WTC11 (cell line): ENCODE measurements at regions not wholly inside any gene's neighbourhood (a gene's known extent, or its start where the extent isn't known, plus 50 kb on each side); places are given as distances from the start of the nearest gene placed in this dataset.

ENCODE experiments used
- ATAC-seq: fragments of 200-7000 bp; cut with Tn5 transposase; 2 replicates; pipeline ENCODE4 v1.10.0; 2021; ENCODE audit warnings: mild to moderate bottlenecking, moderate library complexity
- CTCF ChIA-PET: fragments of 300-600 bp; sonication (Branson Sonifier 250); formaldehyde crosslinking; loops from one replicate; lab custom pipeline; 2021; ENCODE audit warnings: antibody characterized with exemption; lab: Charles Lee
- POLR2A ChIA-PET: fragments of 350-600 bp; sonication (Branson Sonifier 250); formaldehyde crosslinking; loops from one replicate; lab custom pipeline; 2021; ENCODE audit warnings: antibody characterized with exemption; lab: Charles Lee
- DNase-seq: peaks from one replicate; pipeline ENCODE4 v3.0.0; 2021; ENCODE audit warnings: low spot score
- H3K27ac Mint-ChIP-seq: 2 replicates; pipeline ENCODE4 v1.8.0; 2021; ENCODE audit warnings: mixed read lengths
- H3K27me3 Mint-ChIP-seq: 2 replicates; pipeline ENCODE4 v1.8.0; 2021; ENCODE audit warnings: low read depth, mild to moderate bottlenecking, moderate library complexity, mixed read lengths
- H3K36me3 Mint-ChIP-seq: 2 replicates; pipeline ENCODE4 v1.8.0; 2021; ENCODE audit warnings: mixed read lengths
- H3K4me1 Mint-ChIP-seq: 2 replicates; pipeline ENCODE4 v1.8.0; 2022; ENCODE audit warnings: mixed read lengths
- H3K4me3 Mint-ChIP-seq: 2 replicates; pipeline ENCODE4 v1.8.0; 2021; ENCODE audit warnings: mild to moderate bottlenecking, moderate library complexity, mixed read lengths
- H3K9me3 Mint-ChIP-seq: 2 replicates; pipeline ENCODE4 v1.8.0; 2021; ENCODE audit warnings: mixed read lengths
- ATF1 ChIP-seq: sonication (generic); formaldehyde crosslinking; IDR thresholded peaks from 2 replicates; pipeline ENCODE4 v1.8.1; 2023; ENCODE audit warnings: mild to moderate bottlenecking, moderate library complexity, missing genetic modification reagents
- ESRRA ChIP-seq: sonication (generic); formaldehyde crosslinking; IDR thresholded peaks from 2 replicates; pipeline ENCODE4 v1.8.1; 2022; ENCODE audit warnings: mild to moderate bottlenecking, missing genetic modification reagents, borderline replicate concordance
- GABPB1 ChIP-seq: sonication (generic); formaldehyde crosslinking; IDR thresholded peaks from 2 replicates; pipeline ENCODE4 v1.8.1; 2023; ENCODE audit warnings: mild to moderate bottlenecking, missing genetic modification reagents
- JUN ChIP-seq: sonication (generic); formaldehyde crosslinking; IDR thresholded peaks from 2 replicates; pipeline ENCODE4 v1.8.0; 2023; ENCODE audit warnings: mild to moderate bottlenecking, missing genetic modification reagents
- NFATC4 ChIP-seq: fragments of 250-450 bp; sonication (Bioruptor Pico); IDR thresholded peaks from 2 replicates; pipeline ENCODE4 v1.9.0; 2021; ENCODE audit warnings: mild to moderate bottlenecking
- SMAD4 ChIP-seq: sonication (generic); formaldehyde crosslinking; IDR thresholded peaks from 2 replicates; pipeline ENCODE4 v1.8.0; 2022; ENCODE audit warnings: mild to moderate bottlenecking, missing genetic modification reagents
- SOX15 ChIP-seq: fragments of 250-450 bp; sonication (Bioruptor Pico); IDR thresholded peaks from 2 replicates; pipeline ENCODE4 v1.9.0; 2021; ENCODE audit warnings: mild to moderate bottlenecking
- ZNF219 ChIP-seq: sonication (generic); formaldehyde crosslinking; IDR thresholded peaks from 2 replicates; pipeline ENCODE4 v1.8.0; 2023; ENCODE audit warnings: missing genetic modification reagents, mild to moderate bottlenecking, borderline replicate concordance
- ZNF263 ChIP-seq: sonication (generic); formaldehyde crosslinking; IDR thresholded peaks from 2 replicates; pipeline ENCODE4 v1.8.1; 2022; ENCODE audit warnings: low read depth, mild to moderate bottlenecking, moderate library complexity, missing genetic modification reagents
- ZNF396 ChIP-seq: fragments of 250-450 bp; sonication (Bioruptor Pico); IDR thresholded peaks from 2 replicates; pipeline ENCODE4 v1.8.0; 2021; ENCODE audit warnings: mild to moderate bottlenecking, moderate library complexity, borderline replicate concordance
- ZNF416 ChIP-seq: fragments of 250-450 bp; sonication (Bioruptor Pico); IDR thresholded peaks from 2 replicates; pipeline ENCODE4 v1.9.0; 2021; ENCODE audit warnings: mild to moderate bottlenecking, inconsistent platforms
- ZNF423 ChIP-seq: fragments of 250-450 bp; sonication (Bioruptor Pico); IDR thresholded peaks from 2 replicates; pipeline ENCODE4 v2.1.2; 2022; ENCODE audit warnings: mild to moderate bottlenecking, moderate library complexity
- TF ChIP-seq, protein P1 (sequence below): sonication (generic); formaldehyde crosslinking; IDR thresholded peaks from 2 replicates; pipeline ENCODE4 v1.8.0; 2023; ENCODE audit warnings: missing genetic modification reagents, mild to moderate bottlenecking, borderline replicate concordance
- TF ChIP-seq, protein P2 (sequence below): sonication (generic); formaldehyde crosslinking; IDR thresholded peaks from 2 replicates; pipeline ENCODE4 v1.8.1; 2023; ENCODE audit warnings: mild to moderate bottlenecking, missing genetic modification reagents, moderate library complexity
- TF ChIP-seq, protein P3 (sequence below): sonication (generic); formaldehyde crosslinking; IDR thresholded peaks from 2 replicates; pipeline ENCODE4 v1.8.1; 2023; ENCODE audit warnings: mild to moderate bottlenecking, missing genetic modification reagents
- TF ChIP-seq, protein P4 (sequence below): fragments of 250-450 bp; sonication (Bioruptor Pico); IDR thresholded peaks from 2 replicates; pipeline ENCODE4 v1.8.0; 2021; ENCODE audit warnings: mild to moderate bottlenecking
- TF ChIP-seq, protein P5 (sequence below): sonication (generic); formaldehyde crosslinking; IDR thresholded peaks from 2 replicates; pipeline ENCODE4 v1.8.0; 2023; ENCODE audit warnings: missing genetic modification reagents

DNA sequence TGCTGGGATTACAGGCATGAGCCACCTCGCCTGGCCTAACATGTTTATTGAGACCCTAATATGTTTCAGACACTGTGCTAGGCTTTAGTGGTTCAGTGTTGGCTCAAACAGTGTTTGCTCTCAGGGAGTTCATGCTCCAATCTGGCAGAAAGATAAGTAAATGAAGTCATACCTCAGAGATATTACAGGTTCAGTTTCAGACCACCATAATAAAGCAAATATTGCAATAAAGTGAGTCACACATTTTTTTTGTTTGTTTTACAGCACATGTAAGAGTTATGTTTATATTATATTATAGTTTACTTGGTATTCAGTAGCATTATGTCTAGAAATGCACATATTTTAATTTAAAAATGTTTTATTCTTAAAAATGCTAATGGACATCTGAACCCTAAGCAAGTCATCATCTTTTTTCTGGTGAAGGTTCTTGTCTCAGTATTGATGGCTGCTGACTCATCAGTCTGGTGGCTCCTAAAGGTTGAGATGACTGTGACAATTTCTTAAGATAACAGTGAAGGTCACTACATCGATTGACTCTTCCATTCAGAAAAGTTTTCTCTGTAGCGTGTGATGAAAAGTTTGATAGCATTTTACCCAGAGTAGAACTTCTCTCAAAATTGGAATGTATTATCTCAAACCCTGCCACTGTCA, 243.0 kb upstream of the ANO5 start:
- TF ChIP-seq ATF1 (CRISPR knock-in tag) (no peak), ZNF416 (CRISPR knock-in tag) (no peak), SOX15 (CRISPR knock-in tag) (no peak), ZNF396 (CRISPR knock-in tag) (no peak), ESRRA (CRISPR knock-in tag) (no peak), NFATC4 (CRISPR knock-in tag) (no peak), ZNF219 (CRISPR knock-in tag) (no peak)
- TF ChIP-seq, protein P1, sequence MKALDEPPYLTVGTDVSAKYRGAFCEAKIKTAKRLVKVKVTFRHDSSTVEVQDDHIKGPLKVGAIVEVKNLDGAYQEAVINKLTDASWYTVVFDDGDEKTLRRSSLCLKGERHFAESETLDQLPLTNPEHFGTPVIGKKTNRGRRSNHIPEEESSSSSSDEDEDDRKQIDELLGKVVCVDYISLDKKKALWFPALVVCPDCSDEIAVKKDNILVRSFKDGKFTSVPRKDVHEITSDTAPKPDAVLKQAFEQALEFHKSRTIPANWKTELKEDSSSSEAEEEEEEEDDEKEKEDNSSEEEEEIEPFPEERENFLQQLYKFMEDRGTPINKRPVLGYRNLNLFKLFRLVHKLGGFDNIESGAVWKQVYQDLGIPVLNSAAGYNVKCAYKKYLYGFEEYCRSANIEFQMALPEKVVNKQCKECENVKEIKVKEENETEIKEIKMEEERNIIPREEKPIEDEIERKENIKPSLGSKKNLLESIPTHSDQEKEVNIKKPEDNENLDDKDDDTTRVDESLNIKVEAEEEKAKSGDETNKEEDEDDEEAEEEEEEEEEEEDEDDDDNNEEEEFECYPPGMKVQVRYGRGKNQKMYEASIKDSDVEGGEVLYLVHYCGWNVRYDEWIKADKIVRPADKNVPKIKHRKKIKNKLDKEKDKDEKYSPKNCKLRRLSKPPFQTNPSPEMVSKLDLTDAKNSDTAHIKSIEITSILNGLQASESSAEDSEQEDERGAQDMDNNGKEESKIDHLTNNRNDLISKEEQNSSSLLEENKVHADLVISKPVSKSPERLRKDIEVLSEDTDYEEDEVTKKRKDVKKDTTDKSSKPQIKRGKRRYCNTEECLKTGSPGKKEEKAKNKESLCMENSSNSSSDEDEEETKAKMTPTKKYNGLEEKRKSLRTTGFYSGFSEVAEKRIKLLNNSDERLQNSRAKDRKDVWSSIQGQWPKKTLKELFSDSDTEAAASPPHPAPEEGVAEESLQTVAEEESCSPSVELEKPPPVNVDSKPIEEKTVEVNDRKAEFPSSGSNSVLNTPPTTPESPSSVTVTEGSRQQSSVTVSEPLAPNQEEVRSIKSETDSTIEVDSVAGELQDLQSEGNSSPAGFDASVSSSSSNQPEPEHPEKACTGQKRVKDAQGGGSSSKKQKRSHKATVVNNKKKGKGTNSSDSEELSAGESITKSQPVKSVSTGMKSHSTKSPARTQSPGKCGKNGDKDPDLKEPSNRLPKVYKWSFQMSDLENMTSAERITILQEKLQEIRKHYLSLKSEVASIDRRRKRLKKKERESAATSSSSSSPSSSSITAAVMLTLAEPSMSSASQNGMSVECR, result no peak
- TF ChIP-seq, protein P2, sequence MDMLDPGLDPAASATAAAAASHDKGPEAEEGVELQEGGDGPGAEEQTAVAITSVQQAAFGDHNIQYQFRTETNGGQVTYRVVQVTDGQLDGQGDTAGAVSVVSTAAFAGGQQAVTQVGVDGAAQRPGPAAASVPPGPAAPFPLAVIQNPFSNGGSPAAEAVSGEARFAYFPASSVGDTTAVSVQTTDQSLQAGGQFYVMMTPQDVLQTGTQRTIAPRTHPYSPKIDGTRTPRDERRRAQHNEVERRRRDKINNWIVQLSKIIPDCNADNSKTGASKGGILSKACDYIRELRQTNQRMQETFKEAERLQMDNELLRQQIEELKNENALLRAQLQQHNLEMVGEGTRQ (CRISPR knock-in tag), result no peak
- TF ChIP-seq, protein P3, sequence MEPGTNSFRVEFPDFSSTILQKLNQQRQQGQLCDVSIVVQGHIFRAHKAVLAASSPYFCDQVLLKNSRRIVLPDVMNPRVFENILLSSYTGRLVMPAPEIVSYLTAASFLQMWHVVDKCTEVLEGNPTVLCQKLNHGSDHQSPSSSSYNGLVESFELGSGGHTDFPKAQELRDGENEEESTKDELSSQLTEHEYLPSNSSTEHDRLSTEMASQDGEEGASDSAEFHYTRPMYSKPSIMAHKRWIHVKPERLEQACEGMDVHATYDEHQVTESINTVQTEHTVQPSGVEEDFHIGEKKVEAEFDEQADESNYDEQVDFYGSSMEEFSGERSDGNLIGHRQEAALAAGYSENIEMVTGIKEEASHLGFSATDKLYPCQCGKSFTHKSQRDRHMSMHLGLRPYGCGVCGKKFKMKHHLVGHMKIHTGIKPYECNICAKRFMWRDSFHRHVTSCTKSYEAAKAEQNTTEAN, result no peak
- TF ChIP-seq, all 79 proteins: peak for 0
- DNase-seq (no peak), ATAC-seq (no peak)
- Mint-ChIP-seq H3K9me3 (no peaks in the 10 kb centered on the region), H3K27me3 (no peaks in the 10 kb centered on the region), H3K36me3 (no peaks in the 10 kb centered on the region), H3K4me1 (peaks cover 4% of the 10 kb centered on the region), H3K4me3 (no peak overlapping the region), H3K27ac (no peak overlapping the region)
- POLR2A ChIA-PET, result no interaction called here
- CTCF ChIA-PET, result no interaction called here

DNA sequence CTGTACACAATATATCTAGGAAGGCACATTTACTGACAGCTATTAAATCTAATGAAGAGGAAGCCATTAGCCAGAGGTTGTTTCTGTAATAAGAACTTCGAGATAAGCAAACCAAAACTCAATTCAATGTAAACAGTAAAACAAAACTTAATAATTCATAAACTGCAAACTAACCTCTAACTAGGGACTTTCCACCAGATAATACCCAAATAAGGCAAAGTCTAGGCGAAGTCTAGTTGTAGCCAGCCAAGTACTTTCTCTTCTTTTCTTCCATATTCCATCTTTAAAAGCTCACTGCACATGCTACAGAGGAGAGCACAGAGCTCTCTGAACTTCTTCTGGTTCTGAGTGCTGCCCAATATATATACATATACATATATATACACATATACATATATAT, 229.9 kb upstream of the ANO5 start:
- Mint-ChIP-seq H3K4me3 (no peak overlapping the region), H3K9me3 (no peaks in the 10 kb centered on the region), H3K27me3 (no peaks in the 10 kb centered on the region), H3K36me3 (no peaks in the 10 kb centered on the region), H3K4me1 (0 out of 2 replicates have a peak, but pooled peaks cover 3% of the 10 kb centered on the region)
- CTCF ChIA-PET, result no interaction called here
- POLR2A ChIA-PET, result no interaction called here
- no peak for TF ChIP-seq ZNF219 (CRISPR knock-in tag)
- no peak for TF ChIP-seq ZNF423 (CRISPR knock-in tag)
- TF ChIP-seq JUN, result no peak
- TF ChIP-seq ZNF263 (CRISPR knock-in tag), result no peak
- TF ChIP-seq, protein P4, sequence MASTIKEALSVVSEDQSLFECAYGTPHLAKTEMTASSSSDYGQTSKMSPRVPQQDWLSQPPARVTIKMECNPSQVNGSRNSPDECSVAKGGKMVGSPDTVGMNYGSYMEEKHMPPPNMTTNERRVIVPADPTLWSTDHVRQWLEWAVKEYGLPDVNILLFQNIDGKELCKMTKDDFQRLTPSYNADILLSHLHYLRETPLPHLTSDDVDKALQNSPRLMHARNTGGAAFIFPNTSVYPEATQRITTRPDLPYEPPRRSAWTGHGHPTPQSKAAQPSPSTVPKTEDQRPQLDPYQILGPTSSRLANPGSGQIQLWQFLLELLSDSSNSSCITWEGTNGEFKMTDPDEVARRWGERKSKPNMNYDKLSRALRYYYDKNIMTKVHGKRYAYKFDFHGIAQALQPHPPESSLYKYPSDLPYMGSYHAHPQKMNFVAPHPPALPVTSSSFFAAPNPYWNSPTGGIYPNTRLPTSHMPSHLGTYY (CRISPR knock-in tag), result no peak
- TF ChIP-seq, protein P5, sequence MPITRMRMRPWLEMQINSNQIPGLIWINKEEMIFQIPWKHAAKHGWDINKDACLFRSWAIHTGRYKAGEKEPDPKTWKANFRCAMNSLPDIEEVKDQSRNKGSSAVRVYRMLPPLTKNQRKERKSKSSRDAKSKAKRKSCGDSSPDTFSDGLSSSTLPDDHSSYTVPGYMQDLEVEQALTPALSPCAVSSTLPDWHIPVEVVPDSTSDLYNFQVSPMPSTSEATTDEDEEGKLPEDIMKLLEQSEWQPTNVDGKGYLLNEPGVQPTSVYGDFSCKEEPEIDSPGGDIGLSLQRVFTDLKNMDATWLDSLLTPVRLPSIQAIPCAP (CRISPR knock-in tag), result no peak
- TF ChIP-seq SMAD4 (CRISPR knock-in tag), result no peak
- no peak for TF ChIP-seq GABPB1 (CRISPR knock-in tag)
- TF ChIP-seq, all 79 proteins: peak for 0
- DNase-seq, result no peak
- no peak for ATAC-seq
- no peak overlapping the region for H3K27ac Mint-ChIP-seq
